Nephron progenitor cell (in vitro differentiated cells): ENCODE measurements at regions not wholly inside any gene's neighbourhood (a gene's known extent, or its start where the extent isn't known, plus 50 kb on each side); places are given as distances from the start of the nearest gene placed in this dataset.

Experiments
- DNase-seq: peaks from one replicate; pipeline ENCODE4 v3.0.0; 2021
- H3K27ac Mint-ChIP-seq: 2 replicates; pipeline ENCODE4 v1.8.0; 2021; ENCODE audit warnings: mild to moderate bottlenecking, moderate library complexity, mixed read lengths
- H3K27me3 Mint-ChIP-seq: 2 replicates; pipeline ENCODE4 v1.8.0; 2021; ENCODE audit warnings: mild to moderate bottlenecking, low read depth, mixed read lengths; ENCODE audit not compliant: poor library complexity
- H3K36me3 Mint-ChIP-seq: 2 replicates; pipeline ENCODE4 v1.8.0; 2021; ENCODE audit warnings: low read depth, mixed read lengths
- H3K4me1 Mint-ChIP-seq: 2 replicates; pipeline ENCODE4 v1.8.0; 2021; ENCODE audit warnings: mixed read lengths
- H3K4me3 Mint-ChIP-seq: 2 replicates; pipeline ENCODE4 v1.8.0; 2021; ENCODE audit warnings: mild to moderate bottlenecking, moderate library complexity, mixed read lengths
- H3K9me3 Mint-ChIP-seq: 2 replicates; pipeline ENCODE4 v1.8.0; 2021; ENCODE audit warnings: mild to moderate bottlenecking, moderate library complexity, mixed read lengths
- TF ChIP-seq, protein P1 (sequence below): fragments of 200-600 bp; sonication (generic); IDR thresholded peaks from 2 replicates; pipeline ENCODE4 v1.5.0; 2021; ENCODE audit warnings: antibody characterized with exemption

DNA sequence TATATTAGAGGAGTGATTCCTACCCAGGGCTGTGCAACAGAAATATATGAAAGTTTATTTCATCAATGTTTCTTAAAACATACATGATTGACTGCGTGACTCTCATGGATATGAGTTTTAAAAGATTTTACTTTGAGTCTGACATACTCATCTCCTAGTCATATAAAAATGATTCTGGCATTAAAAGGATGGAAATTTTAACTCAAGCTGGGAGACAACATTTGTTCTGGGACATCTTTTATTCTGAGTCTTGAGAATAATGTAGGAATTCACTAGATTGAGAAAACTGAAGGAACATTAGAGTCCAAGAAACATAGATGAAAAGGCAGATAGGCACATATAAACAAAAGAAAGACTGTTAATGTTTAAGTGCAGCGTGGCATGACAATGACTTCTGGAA lies 649.6 kb downstream of the SPRY1 start:
- TF ChIP-seq, protein P1, sequence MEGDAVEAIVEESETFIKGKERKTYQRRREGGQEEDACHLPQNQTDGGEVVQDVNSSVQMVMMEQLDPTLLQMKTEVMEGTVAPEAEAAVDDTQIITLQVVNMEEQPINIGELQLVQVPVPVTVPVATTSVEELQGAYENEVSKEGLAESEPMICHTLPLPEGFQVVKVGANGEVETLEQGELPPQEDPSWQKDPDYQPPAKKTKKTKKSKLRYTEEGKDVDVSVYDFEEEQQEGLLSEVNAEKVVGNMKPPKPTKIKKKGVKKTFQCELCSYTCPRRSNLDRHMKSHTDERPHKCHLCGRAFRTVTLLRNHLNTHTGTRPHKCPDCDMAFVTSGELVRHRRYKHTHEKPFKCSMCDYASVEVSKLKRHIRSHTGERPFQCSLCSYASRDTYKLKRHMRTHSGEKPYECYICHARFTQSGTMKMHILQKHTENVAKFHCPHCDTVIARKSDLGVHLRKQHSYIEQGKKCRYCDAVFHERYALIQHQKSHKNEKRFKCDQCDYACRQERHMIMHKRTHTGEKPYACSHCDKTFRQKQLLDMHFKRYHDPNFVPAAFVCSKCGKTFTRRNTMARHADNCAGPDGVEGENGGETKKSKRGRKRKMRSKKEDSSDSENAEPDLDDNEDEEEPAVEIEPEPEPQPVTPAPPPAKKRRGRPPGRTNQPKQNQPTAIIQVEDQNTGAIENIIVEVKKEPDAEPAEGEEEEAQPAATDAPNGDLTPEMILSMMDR, result no peak
- Mint-ChIP-seq H3K27ac (no peak overlapping the region), H3K4me1 (peaks cover 4% of the 10 kb centered on the region), H3K9me3 (peaks cover 42% of the 10 kb centered on the region), H3K36me3 (peaks cover 36% of the 10 kb centered on the region), H3K27me3 (no peaks in the 10 kb centered on the region), H3K4me3 (no peak overlapping the region)
- DNase-seq, result no peak

DNA sequence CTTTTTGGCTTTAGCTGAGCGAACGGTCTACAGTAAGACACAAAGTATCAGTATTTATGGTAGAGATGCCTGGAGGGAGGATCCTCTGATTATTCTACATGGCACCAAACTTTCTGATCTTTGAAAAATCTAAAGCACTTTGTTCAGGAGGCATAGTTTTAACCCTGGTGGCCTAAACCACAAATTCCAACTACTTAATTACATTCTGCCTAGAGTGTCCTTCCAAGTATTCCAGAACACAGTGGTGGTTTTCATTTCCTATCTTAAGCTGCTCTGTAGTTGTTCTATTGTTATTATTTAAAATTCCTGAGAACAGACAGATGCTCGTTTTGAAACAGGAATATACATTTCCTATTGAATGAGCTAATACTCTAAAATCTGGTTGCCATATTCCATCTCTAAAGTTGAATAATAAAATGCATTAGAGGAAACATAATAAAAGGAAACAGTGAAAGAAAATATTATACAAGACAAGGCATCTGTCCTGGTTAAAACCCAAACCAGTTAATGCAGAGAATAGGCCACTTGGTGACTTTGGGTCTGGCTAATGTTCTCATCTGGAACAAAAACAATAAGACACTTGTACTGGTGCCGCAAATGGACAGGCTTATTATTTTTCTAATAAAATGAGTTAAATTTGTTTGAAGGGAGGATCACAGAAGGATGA lies 657.4 kb downstream of the SPRY1 start:
- DNase-seq, result no peak
- peaks cover 5% of the 10 kb centered on the region for H3K36me3 Mint-ChIP-seq
- no peaks in the 10 kb centered on the region for H3K27me3 Mint-ChIP-seq
- no peak overlapping the region for H3K27ac Mint-ChIP-seq
- no peak overlapping the region for H3K4me3 Mint-ChIP-seq
- H3K9me3 Mint-ChIP-seq, result peaks cover 10% of the 10 kb centered on the region
- peaks cover 5% of the 10 kb centered on the region for H3K4me1 Mint-ChIP-seq
- TF ChIP-seq, protein P1, result no peak

DNA sequence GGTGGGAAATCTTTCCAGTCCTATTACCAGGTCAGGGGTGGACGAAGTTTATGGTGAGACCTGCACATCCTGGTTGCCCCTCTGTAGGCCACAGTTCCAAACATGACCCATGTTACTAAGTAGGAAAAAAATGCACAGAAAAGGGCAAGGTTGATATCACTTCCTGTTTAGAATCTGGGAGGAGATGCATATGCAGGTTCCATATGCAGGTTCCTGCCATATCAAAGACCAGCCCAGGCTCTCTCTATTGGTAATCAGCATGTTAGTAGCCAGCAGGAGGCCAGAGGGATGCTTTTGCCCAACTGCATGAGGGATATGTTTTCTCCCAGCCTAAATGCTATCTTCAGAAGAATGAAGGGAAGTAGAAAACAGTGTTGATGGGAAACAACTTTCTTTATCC lies 657.2 kb downstream of the ANKRD50 start:
- peaks cover 9% of the 10 kb centered on the region for H3K36me3 Mint-ChIP-seq
- H3K27ac Mint-ChIP-seq, result no peak overlapping the region
- TF ChIP-seq, protein P1, result no peak
- H3K4me1 Mint-ChIP-seq, result peaks cover 9% of the 10 kb centered on the region
- peaks cover 13% of the 10 kb centered on the region for H3K9me3 Mint-ChIP-seq
- no peak for DNase-seq
- H3K4me3 Mint-ChIP-seq, result no peak overlapping the region
- no peaks in the 10 kb centered on the region for H3K27me3 Mint-ChIP-seq

DNA sequence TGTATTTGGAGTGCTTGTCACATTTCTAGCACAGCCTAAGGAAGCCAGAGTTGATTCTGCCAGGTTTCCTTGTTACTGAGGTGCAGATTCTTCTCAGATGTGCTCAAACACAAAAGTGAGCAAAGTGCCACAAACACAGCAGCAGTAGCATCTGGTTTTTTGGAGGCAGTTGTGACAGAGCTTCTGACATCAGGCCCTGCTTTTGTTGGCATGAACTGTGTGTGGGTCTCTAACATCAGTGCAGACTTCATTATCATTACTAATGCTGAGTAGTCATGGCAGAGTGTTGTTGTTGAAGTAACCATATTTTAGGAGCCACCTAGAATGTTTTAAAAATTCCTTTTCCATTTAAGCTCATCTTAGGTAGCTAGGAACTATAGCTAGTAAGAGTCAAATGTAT lies 656.6 kb downstream of the ANKRD50 start:
- DNase-seq, result no peak
- no peaks in the 10 kb centered on the region for H3K27me3 Mint-ChIP-seq
- TF ChIP-seq, protein P1, result no peak
- H3K9me3 Mint-ChIP-seq, result peaks cover 13% of the 10 kb centered on the region
- H3K27ac Mint-ChIP-seq, result no peak overlapping the region
- H3K4me1 Mint-ChIP-seq, result peaks cover 14% of the 10 kb centered on the region
- peaks cover 10% of the 10 kb centered on the region for H3K36me3 Mint-ChIP-seq
- no peak overlapping the region for H3K4me3 Mint-ChIP-seq

DNA sequence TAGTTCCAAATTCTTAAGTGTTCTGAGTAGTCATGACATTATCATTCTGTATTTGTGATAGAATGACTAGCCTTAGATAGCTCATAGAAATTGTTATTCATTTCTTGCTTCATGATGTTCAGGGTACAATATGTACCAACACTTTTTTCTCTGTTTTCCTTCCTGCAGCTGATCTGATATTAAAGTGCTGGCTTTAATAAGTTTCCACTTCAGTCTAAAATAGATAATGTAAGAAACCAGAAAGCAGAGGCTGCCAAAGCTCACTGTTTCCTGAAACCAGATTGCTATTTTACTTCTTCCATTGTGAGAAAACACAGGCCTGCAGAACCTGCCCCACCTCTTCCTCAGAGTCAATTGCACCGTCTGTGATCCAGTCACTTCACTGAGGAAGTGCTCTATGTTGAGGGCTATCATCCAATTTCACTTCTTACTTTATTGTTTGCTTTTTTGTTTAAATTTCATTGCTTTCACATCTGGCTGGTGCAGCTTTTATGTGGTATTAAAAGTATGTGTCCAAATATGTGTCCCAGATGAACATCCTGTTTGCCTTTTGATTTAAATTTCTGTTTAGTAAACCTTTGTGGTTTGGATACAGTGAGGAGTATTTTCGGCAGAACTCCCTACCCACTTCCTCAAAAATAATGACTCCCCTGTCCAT lies 652.1 kb downstream of the ANKRD50 start:
- DNase-seq, result no peak
- Mint-ChIP-seq H3K4me3 (no peak overlapping the region), H3K4me1 (peaks cover 23% of the 10 kb centered on the region), H3K27me3 (no peaks in the 10 kb centered on the region), H3K9me3 (peaks cover 16% of the 10 kb centered on the region), H3K36me3 (peaks cover 18% of the 10 kb centered on the region), H3K27ac (peak overlapping the region; percentile 33)
- TF ChIP-seq, protein P1, result no peak

DNA sequence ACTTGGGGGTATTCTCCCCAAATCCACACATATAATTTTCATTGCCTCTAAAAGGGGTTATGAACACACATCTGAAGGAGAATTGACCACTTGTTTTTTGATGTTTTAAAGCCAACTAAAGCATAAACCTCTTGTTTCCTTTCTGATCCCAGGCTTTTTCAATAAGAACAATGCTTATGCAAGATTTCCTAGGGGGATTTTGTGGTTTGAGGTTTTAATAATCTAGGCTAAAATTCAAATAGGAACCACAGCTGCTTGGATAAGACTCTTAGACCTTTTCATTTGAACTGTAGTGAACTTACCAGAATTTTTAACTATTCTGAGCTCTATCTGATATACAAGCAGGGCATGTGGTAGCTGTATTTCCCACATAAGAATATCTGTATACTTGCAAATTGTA lies 651.1 kb downstream of the ANKRD50 start:
- peaks cover 25% of the 10 kb centered on the region for H3K9me3 Mint-ChIP-seq
- peaks cover 23% of the 10 kb centered on the region for H3K36me3 Mint-ChIP-seq
- no peaks in the 10 kb centered on the region for H3K27me3 Mint-ChIP-seq
- no peak overlapping the region for H3K4me3 Mint-ChIP-seq
- no peak overlapping the region for H3K27ac Mint-ChIP-seq
- no peak for DNase-seq
- TF ChIP-seq, protein P1, result no peak
- H3K4me1 Mint-ChIP-seq, result peaks cover 22% of the 10 kb centered on the region
